ENCODE measurements at regions not wholly inside any gene's neighbourhood (a gene's known extent, or its start where the extent isn't known, plus 50 kb on each side); places are given as distances from the start of the nearest gene placed in this dataset.

GRCh38 chr7:18426564-18427226 lies 68.9 kb upstream of the HDAC9 start:
- Histone ChIP-seq H3K27me3 (no peaks in the 10 kb centered on the region), H3K4me1 (no peaks in the 10 kb centered on the region)
- no peak for DNase-seq

GRCh38 chr7:18429547-18429946 lies 66.0 kb upstream of the HDAC9 start:
- Histone ChIP-seq H3K9me3 (no peaks in the 10 kb centered on the region), H3K4me3 (ENCODE audit: low read depth, low read length) (no peak overlapping the region), H3K36me3 (no peaks in the 10 kb centered on the region), H3K4me1 (no peaks in the 10 kb centered on the region), H3K27me3 (no peaks in the 10 kb centered on the region)
- no peak for TF ChIP-seq CTCF (IDR thresholded peaks at IDR 0.05; ENCODE audit: low read depth, low read length)
- no peak for DNase-seq

More at GRCh38 chr7:18426564-18427226, 68.9 kb upstream of the HDAC9 start:
- no peak for TF ChIP-seq CTCF (IDR thresholded peaks at IDR 0.05; ENCODE audit: low read depth, low read length)
- H3K9me3 ChIP-seq, result no peaks in the 10 kb centered on the region
- H3K4me3 ChIP-seq (ENCODE audit: low read depth, low read length), result no peak overlapping the region
- no peaks in the 10 kb centered on the region for H3K36me3 ChIP-seq

GRCh38 chr7:18430810-18431209 lies 64.7 kb upstream of the HDAC9 start:
- Histone ChIP-seq H3K36me3 (no peaks in the 10 kb centered on the region), H3K4me1 (no peaks in the 10 kb centered on the region), H3K9me3 (no peaks in the 10 kb centered on the region), H3K27me3 (no peaks in the 10 kb centered on the region), H3K4me3 (ENCODE audit: low read depth, low read length) (no peak overlapping the region)
- TF ChIP-seq CTCF (IDR thresholded peaks at IDR 0.05; ENCODE audit: low read depth, low read length), result no peak
- DNase-seq, result no peak

- no peak for TF ChIP-seq CTCF (IDR thresholded peaks at IDR 0.05; ENCODE audit: low read depth, low read length)
- no peaks in the 10 kb centered on the region for H3K27me3 ChIP-seq
- no peaks in the 10 kb centered on the region for H3K36me3 ChIP-seq
- H3K4me3 ChIP-seq (ENCODE audit: low read depth, low read length), result no peak overlapping the region
- no peak for DNase-seq
- H3K4me1 ChIP-seq, result peaks cover 4% of the 10 kb centered on the region
- H3K9me3 ChIP-seq, result no peaks in the 10 kb centered on the region
Observed at GRCh38 chr7:18434171-18434570, 61.4 kb upstream of the HDAC9 start.

GRCh38 chr7:18437101-18437500 lies 58.4 kb upstream of the HDAC9 start:
- DNase-seq, result no peak
- H3K4me1 ChIP-seq, result peaks cover 8% of the 10 kb centered on the region
- H3K27me3 ChIP-seq, result no peaks in the 10 kb centered on the region
- no peak for TF ChIP-seq CTCF (IDR thresholded peaks at IDR 0.05; ENCODE audit: low read depth, low read length)
- H3K9me3 ChIP-seq, result no peaks in the 10 kb centered on the region
- no peaks in the 10 kb centered on the region for H3K36me3 ChIP-seq
- H3K4me3 ChIP-seq (ENCODE audit: low read depth, low read length), result no peak overlapping the region

GRCh38 chr7:18440934-18441333 lies 54.6 kb upstream of the HDAC9 start:
- Histone ChIP-seq H3K4me1 (peaks cover 18% of the 10 kb centered on the region), H3K36me3 (no peaks in the 10 kb centered on the region)
- TF ChIP-seq CTCF (IDR thresholded peaks at IDR 0.05; ENCODE audit: low read depth, low read length), result no peak

More at GRCh38 chr7:18440934-18441333, 54.6 kb upstream of the HDAC9 start:
- H3K27me3 ChIP-seq, result no peaks in the 10 kb centered on the region
- no peak overlapping the region for H3K4me3 ChIP-seq (ENCODE audit: low read depth, low read length)
- no peak for DNase-seq
- H3K9me3 ChIP-seq, result no peaks in the 10 kb centered on the region

Measured in BE2C (cell line).